Activated CD8-positive, alpha-beta memory T cell treated with anti-CD3 and anti-CD28 coated beads, Interleukin-2, amount 10 ng/mL, durations not matched to agents 7 days and 5 days (primary cell): ENCODE measurements at regions not wholly inside any gene's neighbourhood (a gene's known extent, or its start where the extent isn't known, plus 50 kb on each side); places are given as distances from the start of the nearest gene placed in this dataset.

Experiments
- ATAC-seq: fragments of 150-1000 bp; cut with Tn5 transposase; one replicate; pipeline ENCODE4 v1.10.0; 2021; ENCODE audit warnings: moderate library complexity
- CTCF ChIA-PET: fragments of 350-600 bp; sonication (Branson Sonifier 250); formaldehyde crosslinking; loops from one replicate; lab custom pipeline; 2021; ENCODE audit warnings: antibody characterized with exemption; lab: Charles Lee
- DNase-seq: peaks from one replicate; pipeline ENCODE4 v3.0.0-alpha.2; 2020
- H3K27ac Mint-ChIP-seq: one replicate; pipeline ENCODE4 v1.8.0; 2021; ENCODE audit warnings: mild to moderate bottlenecking, mixed read lengths
- H3K27me3 Mint-ChIP-seq: one replicate; pipeline ENCODE4 v1.8.0; 2021; ENCODE audit warnings: mixed read lengths
- H3K36me3 Mint-ChIP-seq: one replicate; pipeline ENCODE4 v1.8.0; 2021; ENCODE audit warnings: mild to moderate bottlenecking, mixed read lengths
- H3K4me1 Mint-ChIP-seq: one replicate; pipeline ENCODE4 v1.8.0; 2021; ENCODE audit warnings: mixed read lengths
- H3K4me3 Mint-ChIP-seq: one replicate; pipeline ENCODE4 v1.8.0; 2021; ENCODE audit warnings: mild to moderate bottlenecking, moderate library complexity, mixed read lengths
- H3K9me3 Mint-ChIP-seq: one replicate; pipeline ENCODE4 v1.8.0; 2022; ENCODE audit warnings: low read depth, mixed read lengths

GRCh38 chr12:77741974-77742517 is 88.6 kb upstream of the NAV3 start:
- H3K4me1 Mint-ChIP-seq: no peaks in the 10 kb centered on the region
- no peak overlapping the region for H3K4me3 Mint-ChIP-seq
- peaks cover 2% of the 10 kb centered on the region for H3K9me3 Mint-ChIP-seq
- ATAC-seq (no peak), DNase-seq (no peak)
- H3K36me3 Mint-ChIP-seq: no peaks in the 10 kb centered on the region
- H3K27me3 Mint-ChIP-seq: no peaks in the 10 kb centered on the region
- CTCF ChIA-PET: no interaction called here
- H3K27ac Mint-ChIP-seq: no peak overlapping the region

- DNase-seq (no peak), ATAC-seq (no peak)
- Mint-ChIP-seq H3K27me3 (no peaks in the 10 kb centered on the region), H3K27ac (no peak overlapping the region), H3K4me1 (no peaks in the 10 kb centered on the region), H3K4me3 (no peak overlapping the region), H3K9me3 (peaks cover 4% of the 10 kb centered on the region), H3K36me3 (no peaks in the 10 kb centered on the region)
- CTCF ChIA-PET: no interaction called here
Measured at GRCh38 chr12:77736219-77736965, 94.3 kb upstream of the NAV3 start.

- Mint-ChIP-seq H3K4me3 (no peak overlapping the region), H3K9me3 (peaks cover 4% of the 10 kb centered on the region), H3K27me3 (no peaks in the 10 kb centered on the region), H3K4me1 (no peaks in the 10 kb centered on the region), H3K36me3 (no peaks in the 10 kb centered on the region), H3K27ac (no peak overlapping the region)
- ATAC-seq: no peak
- no peak for DNase-seq
- CTCF ChIA-PET: no interaction called here
Measured at GRCh38 chr12:77734214-77734883, 96.3 kb upstream of the NAV3 start.

GRCh38 chr12:77728018-77728417 is 102.7 kb upstream of the NAV3 start:
- Mint-ChIP-seq H3K9me3 (no peaks in the 10 kb centered on the region), H3K4me1 (no peaks in the 10 kb centered on the region), H3K27ac (no peak overlapping the region), H3K27me3 (no peaks in the 10 kb centered on the region), H3K4me3 (no peak overlapping the region), H3K36me3 (no peaks in the 10 kb centered on the region)
- CTCF ChIA-PET: no interaction called here
- DNase-seq (no peak), ATAC-seq (no peak)

- Mint-ChIP-seq H3K27ac (no peak overlapping the region), H3K4me1 (no peaks in the 10 kb centered on the region)
- no peak for ATAC-seq
Measured at GRCh38 chr12:77727442-77728001, 103.2 kb upstream of the NAV3 start.

GRCh38 chr12:77725611-77726010 is 105.1 kb upstream of the NAV3 start:
- Mint-ChIP-seq H3K27ac (no peak overlapping the region), H3K9me3 (no peaks in the 10 kb centered on the region), H3K27me3 (no peaks in the 10 kb centered on the region), H3K4me1 (no peaks in the 10 kb centered on the region), H3K36me3 (no peaks in the 10 kb centered on the region), H3K4me3 (no peak overlapping the region)
- ATAC-seq (no peak), DNase-seq (no peak)
- CTCF ChIA-PET: no interaction called here

More at GRCh38 chr12:77727442-77728001, 103.2 kb upstream of the NAV3 start:
- Mint-ChIP-seq H3K9me3 (no peaks in the 10 kb centered on the region), H3K36me3 (no peaks in the 10 kb centered on the region), H3K27me3 (no peaks in the 10 kb centered on the region), H3K4me3 (no peak overlapping the region)
- CTCF ChIA-PET: no interaction called here
- DNase-seq: no peak

GRCh38 chr12:77724367-77724957 is 106.2 kb upstream of the NAV3 start:
- no peak for ATAC-seq
- Mint-ChIP-seq H3K9me3 (no peaks in the 10 kb centered on the region), H3K27me3 (no peaks in the 10 kb centered on the region), H3K4me3 (no peak overlapping the region), H3K36me3 (no peaks in the 10 kb centered on the region), H3K27ac (no peak overlapping the region), H3K4me1 (no peaks in the 10 kb centered on the region)
- no peak for DNase-seq
- CTCF ChIA-PET: no interaction called here

- H3K9me3 Mint-ChIP-seq: no peaks in the 10 kb centered on the region
- ATAC-seq: no peak
- H3K27ac Mint-ChIP-seq: no peak overlapping the region
- DNase-seq: no peak
- no peak overlapping the region for H3K4me3 Mint-ChIP-seq
- no peaks in the 10 kb centered on the region for H3K4me1 Mint-ChIP-seq
- H3K36me3 Mint-ChIP-seq: no peaks in the 10 kb centered on the region
- H3K27me3 Mint-ChIP-seq: no peaks in the 10 kb centered on the region
- CTCF ChIA-PET: no interaction called here
Measured at GRCh38 chr12:77723308-77723707, 107.4 kb upstream of the NAV3 start.

GRCh38 chr12:77722536-77722935 is 108.2 kb upstream of the NAV3 start:
- DNase-seq: no peak
- no peak overlapping the region for H3K27ac Mint-ChIP-seq
- no peak overlapping the region for H3K4me3 Mint-ChIP-seq
- no peak for ATAC-seq
- H3K36me3 Mint-ChIP-seq: no peaks in the 10 kb centered on the region
- CTCF ChIA-PET: no interaction called here
- no peaks in the 10 kb centered on the region for H3K4me1 Mint-ChIP-seq
- no peaks in the 10 kb centered on the region for H3K27me3 Mint-ChIP-seq
- peaks cover 3% of the 10 kb centered on the region for H3K9me3 Mint-ChIP-seq

- Mint-ChIP-seq H3K27ac (no peak overlapping the region), H3K4me1 (no peaks in the 10 kb centered on the region), H3K36me3 (no peaks in the 10 kb centered on the region), H3K27me3 (no peaks in the 10 kb centered on the region), H3K9me3 (peaks cover 5% of the 10 kb centered on the region), H3K4me3 (no peak overlapping the region)
- no peak for ATAC-seq
- CTCF ChIA-PET: no interaction called here
- no peak for DNase-seq
Measured at GRCh38 chr12:77720258-77720657, 110.4 kb upstream of the NAV3 start.

GRCh38 chr12:77710209-77710608 is 120.5 kb upstream of the NAV3 start:
- Mint-ChIP-seq H3K27ac (no peak overlapping the region), H3K4me1 (no peaks in the 10 kb centered on the region), H3K9me3 (no peaks in the 10 kb centered on the region), H3K27me3 (no peaks in the 10 kb centered on the region), H3K4me3 (no peak overlapping the region), H3K36me3 (no peaks in the 10 kb centered on the region)
- CTCF ChIA-PET: no interaction called here
- DNase-seq (no peak), ATAC-seq (no peak)

GRCh38 chr12:77697126-77697525 is 133.6 kb upstream of the NAV3 start:
- Mint-ChIP-seq H3K9me3 (peaks cover 4% of the 10 kb centered on the region), H3K4me3 (no peak overlapping the region), H3K27me3 (no peaks in the 10 kb centered on the region), H3K4me1 (no peaks in the 10 kb centered on the region), H3K36me3 (no peaks in the 10 kb centered on the region), H3K27ac (no peak overlapping the region)
- CTCF ChIA-PET: no interaction called here
- no peak for DNase-seq
- ATAC-seq: no peak

- no peaks in the 10 kb centered on the region for H3K4me1 Mint-ChIP-seq
- H3K27ac Mint-ChIP-seq: no peak overlapping the region
- no peaks in the 10 kb centered on the region for H3K27me3 Mint-ChIP-seq
- no peak for ATAC-seq
- peaks cover 2% of the 10 kb centered on the region for H3K9me3 Mint-ChIP-seq
- no peaks in the 10 kb centered on the region for H3K36me3 Mint-ChIP-seq
- CTCF ChIA-PET: no interaction called here
- no peak overlapping the region for H3K4me3 Mint-ChIP-seq
- DNase-seq: no peak
Measured at GRCh38 chr12:77696183-77696582, 134.5 kb upstream of the NAV3 start.
